EL (cell line): ENCODE measurements at regions not wholly inside any gene's neighbourhood (a gene's known extent, or its start where the extent isn't known, plus 50 kb on each side); places are given as distances from the start of the nearest gene placed in this dataset.
"Not testable (repeated sequence)": the region's sequence is repeated elsewhere in the genome, so short reads cannot be mapped to it uniquely, and the experiment has no call there.

Experiments used
- DNase-seq: peaks from one replicate; pipeline ENCODE4 v3.0.0-alpha.2; 2016

- DNase-seq: peak; percentile 65
These were observed 168.4 kb downstream of the CWH43 start for GRCh38 chr4:49154308-49155103.

- not testable (repeated sequence) for DNase-seq
These were observed 169.2 kb downstream of the CWH43 start for GRCh38 chr4:49155270-49155669.

- DNase-seq: not testable (repeated sequence)
These were observed 170.2 kb downstream of the CWH43 start for GRCh38 chr4:49156309-49156708.

- DNase-seq: not testable (repeated sequence)
These were observed 171.6 kb downstream of the CWH43 start for GRCh38 chr4:49157630-49158029.

- not testable (repeated sequence) for DNase-seq
These were observed 175.1 kb downstream of the CWH43 start for GRCh38 chr4:49161111-49161541.

- not testable (repeated sequence) for DNase-seq
These were observed 178.8 kb downstream of the CWH43 start for GRCh38 chr4:49164916-49165315.

GRCh38 chr4:49177847-49178246 is 191.8 kb downstream of the CWH43 start:
- not testable (repeated sequence) for DNase-seq

GRCh38 chr4:49181088-49181487 is 195.0 kb downstream of the CWH43 start:
- not testable (repeated sequence) for DNase-seq

GRCh38 chr4:49211396-49212194 is 225.5 kb downstream of the CWH43 start:
- not testable (repeated sequence) for DNase-seq

GRCh38 chr4:49213250-49213649 is 227.2 kb downstream of the CWH43 start:
- DNase-seq: not testable (repeated sequence)

- DNase-seq: not testable (repeated sequence)
These were observed 227.7 kb downstream of the CWH43 start for GRCh38 chr4:49213750-49214149.

- not testable (repeated sequence) for DNase-seq
These were observed 228.5 kb downstream of the CWH43 start for GRCh38 chr4:49214453-49215081.

GRCh38 chr4:49215082-49215479 is 229.0 kb downstream of the CWH43 start:
- DNase-seq: not testable (repeated sequence)

GRCh38 chr4:49216606-49217005 is 230.5 kb downstream of the CWH43 start:
- not testable (repeated sequence) for DNase-seq

GRCh38 chr4:49217492-49217891 is 231.4 kb downstream of the CWH43 start:
- no peak for DNase-seq

- DNase-seq: not testable (repeated sequence)
These were observed 232.0 kb downstream of the CWH43 start for GRCh38 chr4:49218094-49218493.

GRCh38 chr4:49218931-49219330 is 232.9 kb downstream of the CWH43 start:
- DNase-seq: not testable (repeated sequence)

GRCh38 chr4:49219489-49220225 is 233.6 kb downstream of the CWH43 start:
- not testable (repeated sequence) for DNase-seq

GRCh38 chr4:49221209-49221608 is 235.1 kb downstream of the CWH43 start:
- DNase-seq: no peak

GRCh38 chr4:49222810-49223209 is 236.7 kb downstream of the CWH43 start:
- DNase-seq: not testable (repeated sequence)

GRCh38 chr4:49226216-49226866 is 240.3 kb downstream of the CWH43 start:
- not testable (repeated sequence) for DNase-seq

- not testable (repeated sequence) for DNase-seq
These were observed 241.9 kb downstream of the CWH43 start for GRCh38 chr4:49227941-49228340.
